H1 (cell line): ENCODE measurements at regions not wholly inside any gene's neighbourhood (a gene's known extent, or its start where the extent isn't known, plus 50 kb on each side); places are given as distances from the start of the nearest gene placed in this dataset.

Source experiments
- CTCF ChIA-PET: fragments of 300-600 bp; sonication (Branson Sonifier 250); formaldehyde crosslinking; loops from one replicate; lab custom pipeline; 2021; ENCODE audit not compliant: partially characterized antibody; lab: Charles Lee
- POLR2A ChIA-PET: fragments of 300-600 bp; sonication (Branson Sonifier 250); formaldehyde crosslinking; loops from one replicate; lab custom pipeline; 2021; ENCODE audit warnings: inconsistent platforms; ENCODE audit not compliant: partially characterized antibody; lab: Charles Lee
- DNase-seq, 2 experiments: peaks; one replicate each; pipeline versions ENCODE4 v3.0.0 to v3.0.0-alpha.2; 2010 to 2022; ENCODE audit warnings: low spot score in 2 of 2, low read depth in 1 of 2, mixed read lengths in 1 of 2
- FAIRE-seq: peaks from 2 replicates; lab custom pipeline; 2011; peaks lifted over from hg19 to GRCh38; lab: Jason Lieb, UNC
- H2AFZ ChIP-seq: 2 replicates; pipeline ENCODE4 v1.8.1; 2012; ENCODE audit warnings: low read length, inconsistent platforms
- H2AK5ac ChIP-seq: 2 replicates; pipeline ENCODE4 v1.6.1; 2013; ENCODE audit warnings: low read depth, low read length
- H2BK120ac ChIP-seq: replicated peaks from 2 replicates; pipeline ENCODE3; 2013; ENCODE audit warnings: low read depth, low read length, inconsistent platforms
- H2BK12ac ChIP-seq: 2 replicates; pipeline ENCODE4 v1.6.1; 2013; ENCODE audit warnings: low read depth, low read length
- H2BK15ac ChIP-seq: 2 replicates; pipeline ENCODE4 v1.6.1; 2013; ENCODE audit warnings: low read length
- H2BK20ac ChIP-seq: 2 replicates; pipeline ENCODE4 v1.6.1; 2013; ENCODE audit warnings: low read length
- H2BK5ac ChIP-seq: 2 replicates; pipeline ENCODE4 v1.6.1; 2013; ENCODE audit warnings: low read depth, low read length
- H3K14ac ChIP-seq: 2 replicates; pipeline ENCODE4 v1.6.1; 2013; ENCODE audit warnings: inconsistent platforms; ENCODE audit not compliant: insufficient read length
- H3K18ac ChIP-seq: 2 replicates; pipeline ENCODE4 v1.6.1; 2013; ENCODE audit warnings: low read length; ENCODE audit errors: extremely low read depth
- H3K23ac ChIP-seq: 2 replicates; pipeline ENCODE4 v1.6.1; 2013; ENCODE audit warnings: inconsistent platforms; ENCODE audit not compliant: insufficient read length
- H3K23me2 ChIP-seq: 2 replicates; pipeline ENCODE4 v1.6.1; 2013; ENCODE audit warnings: low read depth, low read length
- H3K27ac ChIP-seq: 2 replicates; pipeline ENCODE4 v1.6.1; 2011; ENCODE audit warnings: low read depth, low read length, inconsistent platforms
- H3K27me3 ChIP-seq, 4 experiments: replicated peaks in 1 of 4; 1 replicate in 1 of 4; 2 replicates in 3 of 4; pipeline versions ENCODE4 v1.6.1 to v1.8.1; 2011 to 2013; ENCODE audit warnings: low read length in 3 of 4, mild to moderate bottlenecking in 3 of 4, inconsistent platforms in 2 of 4, mixed read lengths in 2 of 4, moderate library complexity in 1 of 4; ENCODE audit not compliant: control insufficient read depth in 3 of 4, insufficient read depth in 3 of 4; ENCODE audit errors: extremely low read depth in 1 of 4
- H3K36me3 ChIP-seq, 4 experiments: 2 replicates each; pipeline versions ENCODE4 v1.6.1 to v1.8.1; 2011 to 2013; ENCODE audit warnings: mild to moderate bottlenecking in 4 of 4, low read length in 3 of 4, moderate library complexity in 2 of 4, control low read depth in 1 of 4, inconsistent platforms in 1 of 4; ENCODE audit not compliant: insufficient read depth in 4 of 4, control insufficient read depth in 2 of 4
- H3K4ac ChIP-seq: replicated peaks from 2 replicates; pipeline ENCODE3; 2013; ENCODE audit warnings: low read length, low read depth, mixed read lengths, inconsistent platforms; ENCODE audit not compliant: insufficient read length
- H3K4me1 ChIP-seq, 4 experiments: replicated peaks in 1 of 4; 1 replicate in 1 of 4; 2 replicates in 3 of 4; pipeline versions ENCODE4 v1.6.1 to v1.8.1; 2011 to 2013; ENCODE audit warnings: low read length in 3 of 4, inconsistent platforms in 2 of 4, mixed read lengths in 1 of 4; ENCODE audit not compliant: insufficient read depth in 4 of 4, control insufficient read depth in 3 of 4
- H3K4me2 ChIP-seq, 2 experiments: 2 replicates each; pipeline versions ENCODE4 v1.6.1 to v1.8.1; 2011 to 2013; ENCODE audit warnings: low read depth in 2 of 2, low read length in 2 of 2, control low read depth in 1 of 2, inconsistent platforms in 1 of 2, mild to moderate bottlenecking in 1 of 2; ENCODE audit not compliant: insufficient read depth in 1 of 2
- H3K4me3 ChIP-seq, 4 experiments: fragments of 200-600, 300-600 bp in 1 of 4; sonication (generic), shearing (Covaris generic), sonication (Bioruptor Twin) in 1 of 4; 2 replicates each; pipeline versions ENCODE4 v1.5.1 to v1.8.1; 2011 to 2016; ENCODE audit warnings: low read length in 4 of 4, low read depth in 3 of 4, control low read depth in 2 of 4, inconsistent platforms in 2 of 4, mild to moderate bottlenecking in 2 of 4, mixed read lengths in 1 of 4, moderate library complexity in 1 of 4; ENCODE audit not compliant: insufficient read depth in 2 of 4; ENCODE audit errors: extremely low read depth in 1 of 4
- H3K56ac ChIP-seq: replicated peaks from 2 replicates; pipeline ENCODE3; 2013; ENCODE audit warnings: low read depth, mild to moderate bottlenecking, mixed read lengths, low read length, inconsistent platforms; ENCODE audit not compliant: insufficient read length
- H3K79me1 ChIP-seq: 2 replicates; pipeline ENCODE4 v1.6.1; 2013; ENCODE audit warnings: low read depth, low read length, control low read depth
- H3K79me2 ChIP-seq, 2 experiments: 2 replicates each; pipeline versions ENCODE4 v1.6.1 to v1.8.1; 2012 to 2013; ENCODE audit warnings: low read length in 2 of 2, mild to moderate bottlenecking in 2 of 2, inconsistent platforms in 1 of 2; ENCODE audit not compliant: insufficient read depth in 2 of 2, control insufficient read depth in 1 of 2
- H3K9ac ChIP-seq, 4 experiments: replicated peaks in 1 of 4; 1 replicate in 1 of 4; 2 replicates in 3 of 4; pipeline versions ENCODE4 v1.6.1 to v1.8.1; 2011 to 2013; ENCODE audit warnings: low read depth in 3 of 4, low read length in 3 of 4, control low read depth in 2 of 4, mild to moderate bottlenecking in 2 of 4, moderate library complexity in 2 of 4, inconsistent platforms in 1 of 4; ENCODE audit errors: extremely low read depth in 1 of 4
- H3K9me3 ChIP-seq, 2 experiments: 2 replicates each; pipeline versions ENCODE4 v1.6.1 to v1.8.1; 2012 to 2013; ENCODE audit warnings: mild to moderate bottlenecking in 2 of 2, moderate library complexity in 2 of 2, control low read depth in 1 of 2, inconsistent platforms in 1 of 2, low read depth in 1 of 2, low read length in 1 of 2, mixed read lengths in 1 of 2; ENCODE audit not compliant: insufficient read depth in 2 of 2
- H4K20me1 ChIP-seq, 2 experiments: replicated peaks in 1 of 2; 2 replicates each; pipeline versions ENCODE3 to v1.8.1; 2011 to 2013; ENCODE audit warnings: inconsistent platforms in 2 of 2, low read length in 2 of 2, mild to moderate bottlenecking in 1 of 2; ENCODE audit not compliant: insufficient read depth in 2 of 2, control insufficient read depth in 1 of 2
- H4K5ac ChIP-seq: 2 replicates; pipeline ENCODE4 v1.6.1; 2013; ENCODE audit warnings: low read length, low read depth, mixed read lengths, inconsistent platforms; ENCODE audit not compliant: insufficient read length
- H4K8ac ChIP-seq: 2 replicates; pipeline ENCODE4 v1.8.0; 2013; ENCODE audit warnings: mild to moderate bottlenecking, moderate library complexity, low read length, inconsistent platforms; ENCODE audit not compliant: insufficient read depth; ENCODE audit errors: extremely low read depth
- H4K91ac ChIP-seq: replicated peaks from 2 replicates; pipeline ENCODE3; 2013; ENCODE audit warnings: low read length, mixed read lengths, inconsistent platforms; ENCODE audit not compliant: insufficient read length
- BCL11A ChIP-seq, 2 experiments: IDR thresholded peaks; one replicate each; pipeline ENCODE4 v1.6.1; 2011; ENCODE audit warnings: low read depth in 2 of 2, low read length in 2 of 2, mild to moderate bottlenecking in 2 of 2
- CTBP2 ChIP-seq: IDR thresholded peaks from 2 replicates; pipeline ENCODE4 v1.7.0; 2011; ENCODE audit warnings: borderline replicate concordance, mild to moderate bottlenecking, moderate library complexity, mixed read lengths, low read length; ENCODE audit not compliant: insufficient read depth, insufficient read length
- E2F6 ChIP-seq: IDR thresholded peaks from 2 replicates; pipeline ENCODE4 v1.6.1; 2012; ENCODE audit warnings: inconsistent platforms
- FOSL1 ChIP-seq: IDR thresholded peaks from 2 replicates; pipeline ENCODE4 v1.6.1; 2011; ENCODE audit warnings: mild to moderate bottlenecking, low read depth, low read length, moderate library complexity; ENCODE audit not compliant: insufficient read depth
- JUN ChIP-seq: IDR thresholded peaks from 2 replicates; pipeline ENCODE4 v1.6.1; 2011; ENCODE audit warnings: low read depth, mild to moderate bottlenecking, improper control_type of control experiment, low read length
- MAX ChIP-seq: IDR thresholded peaks from 2 replicates; pipeline ENCODE4 v1.6.1; 2012; ENCODE audit warnings: inconsistent platforms
- POLR2AphosphoS5 ChIP-seq: IDR thresholded peaks from 2 replicates; pipeline ENCODE4 v1.6.1; 2011; ENCODE audit warnings: low read depth, low read length
- RBBP5 ChIP-seq: IDR thresholded peaks from 2 replicates; pipeline ENCODE4 v1.7.1; 2012; ENCODE audit warnings: low read depth, mild to moderate bottlenecking, inconsistent platforms, low read length, moderate library complexity, borderline replicate concordance
- RFX5 ChIP-seq: IDR thresholded peaks from 2 replicates; pipeline ENCODE4 v1.6.1; 2011; ENCODE audit warnings: low read depth, low read length, improper control_type of control experiment, borderline replicate concordance
- SIX5 ChIP-seq: IDR thresholded peaks from 2 replicates; pipeline ENCODE4 v1.6.1; 2011; ENCODE audit warnings: mild to moderate bottlenecking, low read depth, low read length

- Histone ChIP-seq H3K4me2 (no peak overlapping the region), H3K9ac (no peak overlapping the region), H3K79me2 (no peaks in the 10 kb centered on the region), H3K4me1 (no peaks in the 10 kb centered on the region), H4K5ac (no peak overlapping the region), H3K36me3 (no peaks in the 10 kb centered on the region), H3K14ac (no peak overlapping the region), H3K27me3 (no peaks in the 10 kb centered on the region), H2AK5ac (no peak overlapping the region), H2BK20ac (no peak overlapping the region), H4K8ac (no peak overlapping the region), H3K4ac (no peak overlapping the region), H2BK15ac (no peak overlapping the region), H4K20me1 (no peaks in the 10 kb centered on the region), H3K9me3 (no peaks in the 10 kb centered on the region; a peak in 1 of 4 replicates), H3K79me1 (no peaks in the 10 kb centered on the region), H2BK120ac (no peak overlapping the region), H4K91ac (no peak overlapping the region), H3K56ac (no peak overlapping the region), H3K23me2 (no peaks in the 10 kb centered on the region), H2BK5ac (no peak overlapping the region), H3K18ac (no peak overlapping the region), H3K4me3 (no peak overlapping the region), H2AFZ (no peak overlapping the region), H3K27ac (no peak overlapping the region), H3K23ac (no peak overlapping the region), H2BK12ac (no peak overlapping the region)
- DNase-seq (no peak), FAIRE-seq (no peak)
- POLR2A ChIA-PET: no interaction called here
- TF ChIP-seq FOSL1 (no peak), RBBP5 (no peak), MAX (no peak), BCL11A (IDR thresholded peaks at IDR 0.05; ENCODE audit: low read depth in 2 of 2, low read length in 2 of 2) (no peak), SIX5 (no peak), CTBP2 (no peak), POLR2AphosphoS5 (no peak), RFX5 (no peak), E2F6 (no peak), JUN (no peak)
- CTCF ChIA-PET: no interaction called here
These were observed 509.0 kb downstream of the KLHL13 start for GRCh38 chrX:117607561-117607960.
